ENCODE measurements at regions not wholly inside any gene's neighbourhood (a gene's known extent, or its start where the extent isn't known, plus 50 kb on each side); places are given as distances from the start of the nearest gene placed in this dataset.

- no peak for FAIRE-seq
Measured at GRCh38 chr4:185931986-185932385, 120.0 kb upstream of the SORBS2 start.

- FAIRE-seq: no peak
Measured at GRCh38 chr4:185932491-185932890, 120.5 kb upstream of the SORBS2 start.

GRCh38 chr4:185933078-185933581 lies 121.1 kb upstream of the SORBS2 start:
- FAIRE-seq: no peak

- FAIRE-seq: no peak
Measured at GRCh38 chr4:185936650-185937376, 124.8 kb upstream of the SORBS2 start.

GRCh38 chr4:185938654-185939053 lies 126.7 kb upstream of the SORBS2 start:
- FAIRE-seq: no peak

- FAIRE-seq: no peak
Measured at GRCh38 chr4:185941461-185941860, 127.5 kb upstream of the TLR3 start.

GRCh38 chr4:185945252-185945651 lies 123.7 kb upstream of the TLR3 start:
- no peak for FAIRE-seq

GRCh38 chr4:185945906-185946305 lies 123.0 kb upstream of the TLR3 start:
- FAIRE-seq: no peak

GRCh38 chr4:185950891-185951290 lies 118.1 kb upstream of the TLR3 start:
- FAIRE-seq: no peak

- FAIRE-seq: no peak
Measured at GRCh38 chr4:185955151-185955770, 113.7 kb upstream of the TLR3 start.

GRCh38 chr4:185955826-185956543 lies 113.0 kb upstream of the TLR3 start:
- no peak for FAIRE-seq

GRCh38 chr4:185956544-185956940 lies 112.4 kb upstream of the TLR3 start:
- FAIRE-seq: no peak

GRCh38 chr4:185958094-185958747 lies 110.7 kb upstream of the TLR3 start:
- FAIRE-seq: no peak

GRCh38 chr4:185965426-185966384 lies 103.3 kb upstream of the TLR3 start:
- FAIRE-seq: no peak

GRCh38 chr4:185966549-185966948 lies 102.4 kb upstream of the TLR3 start:
- FAIRE-seq: no peak

GRCh38 chr4:185966997-185967775 lies 101.8 kb upstream of the TLR3 start:
- no peak for FAIRE-seq

- FAIRE-seq: no peak
Measured at GRCh38 chr4:185969657-185970056, 99.3 kb upstream of the TLR3 start.

GRCh38 chr4:185987961-185988627 lies 80.9 kb upstream of the TLR3 start:
- no peak for FAIRE-seq

GRCh38 chr4:185991770-185992169 lies 77.2 kb upstream of the TLR3 start:
- FAIRE-seq: no peak

- no peak for FAIRE-seq
Measured at GRCh38 chr4:185992585-185992984, 76.4 kb upstream of the TLR3 start.

Measured in islet of Langerhans (tissue), 1 donor.